Liver (tissue), 7 donors: ENCODE measurements at regions not wholly inside any gene's neighbourhood (a gene's known extent, or its start where the extent isn't known, plus 50 kb on each side); places are given as distances from the start of the nearest gene placed in this dataset.

ENCODE experiments used
- DNase-seq: peaks from one replicate; pipeline ENCODE4 v3.0.0-alpha.2; 2017; ENCODE audit warnings: low spot score
- H3K27ac ChIP-seq, 2 donors: one replicate each; pipeline ENCODE4 v1.7.0; 2013; ENCODE audit warnings: inconsistent platforms in 2 of 2, low read length in 2 of 2, control low read depth in 1 of 2, low read depth in 1 of 2, mild to moderate bottlenecking in 1 of 2
- H3K27me3 ChIP-seq, 4 donors: one replicate each; pipeline versions ENCODE4 v1.6.1 to v1.7.0; 2013; ENCODE audit warnings: low read length in 3 of 4, inconsistent platforms in 1 of 4, mild to moderate bottlenecking in 1 of 4, moderate library complexity in 1 of 4; ENCODE audit not compliant: control insufficient read depth in 4 of 4, insufficient read depth in 4 of 4
- H3K36me3 ChIP-seq, 4 donors: one replicate each; pipeline versions ENCODE4 v1.6.1 to v1.7.0; 2013; ENCODE audit warnings: low read length in 3 of 4, mild to moderate bottlenecking in 3 of 4, low read depth in 1 of 4, moderate library complexity in 1 of 4; ENCODE audit not compliant: control insufficient read depth in 4 of 4, insufficient read depth in 3 of 4
- H3K4me1 ChIP-seq, 4 donors: one replicate each; pipeline versions ENCODE4 v1.6.1 to v1.7.0; 2013; ENCODE audit warnings: low read length in 3 of 4, mild to moderate bottlenecking in 3 of 4, moderate library complexity in 1 of 4; ENCODE audit not compliant: control insufficient read depth in 4 of 4, insufficient read depth in 4 of 4
- H3K4me3 ChIP-seq, 3 donors: one replicate each; pipeline versions ENCODE4 v1.6.1 to v1.7.0; 2013; ENCODE audit warnings: low read length in 3 of 3, control low read depth in 1 of 3, low read depth in 1 of 3, mild to moderate bottlenecking in 1 of 3
- H3K9ac ChIP-seq, 2 donors: one replicate each; pipeline ENCODE4 v1.7.0; 2013; ENCODE audit warnings: low read length in 2 of 2, mild to moderate bottlenecking in 2 of 2, moderate library complexity in 2 of 2, control low read depth in 1 of 2, low read depth in 1 of 2
- H3K9me3 ChIP-seq, 4 donors: one replicate each; pipeline versions ENCODE4 v1.6.1 to v1.7.0; 2013; ENCODE audit warnings: low read length in 3 of 4; ENCODE audit not compliant: control insufficient read depth in 4 of 4
- FOXA1 ChIP-seq: IDR thresholded peaks from 2 replicates; pipeline ENCODE4 v1.6.1; 2016; ENCODE audit warnings: antibody characterized with exemption
- FOXA2 ChIP-seq: IDR thresholded peaks from 2 replicates; pipeline ENCODE4 v1.6.1; 2016; ENCODE audit warnings: antibody characterized with exemption
- GABPA ChIP-seq, 2 donors: IDR thresholded peaks in 1 of 2; conservative IDR thresholded peaks in 1 of 2; 2 replicates each; pipeline ENCODE4 v1.6.1; 2016; ENCODE audit warnings: antibody characterized with exemption in 2 of 2, mild to moderate bottlenecking in 1 of 2, moderate library complexity in 1 of 2
- HNF4A ChIP-seq, 2 donors: conservative IDR thresholded peaks; 2 replicates each; pipeline ENCODE4 v1.6.1; 2016; ENCODE audit warnings: antibody characterized with exemption in 2 of 2, mild to moderate bottlenecking in 2 of 2
- HNF4G ChIP-seq: IDR thresholded peaks from 2 replicates; pipeline ENCODE4 v1.6.1; 2016; ENCODE audit warnings: antibody characterized with exemption
- NR2F2 ChIP-seq: IDR thresholded peaks from 2 replicates; pipeline ENCODE4 v1.6.1; 2016; ENCODE audit warnings: antibody characterized with exemption
- RXRA ChIP-seq, 2 donors: IDR thresholded peaks; 2 replicates each; pipeline ENCODE4 v1.6.1; 2017 to 2018; ENCODE audit warnings: antibody characterized with exemption in 2 of 2, mild to moderate bottlenecking in 1 of 2
- TAF1 ChIP-seq: conservative IDR thresholded peaks from 2 replicates; pipeline ENCODE4 v1.6.1; 2016; ENCODE audit warnings: antibody characterized with exemption, mild to moderate bottlenecking
- YY1 ChIP-seq: IDR thresholded peaks from 2 replicates; pipeline ENCODE4 v1.6.1; 2016; ENCODE audit warnings: antibody characterized with exemption, mild to moderate bottlenecking
- WGBS: extraction: QIAGEN DNeasy Blood & Tissue Kit; methylation state at CpG from one replicate; pipeline ENCODE4 v1.1.7; 2013; 5-methylcytosine and 5-hydroxymethylcytosine counted together
- TF ChIP-seq, protein P1 (sequence below): IDR thresholded peaks from 2 replicates; pipeline ENCODE4 v1.6.1; 2016; ENCODE audit warnings: antibody characterized with exemption
- TF ChIP-seq, protein P2 (sequence below): IDR thresholded peaks from 2 replicates; pipeline ENCODE4 v1.6.1; 2016; ENCODE audit warnings: antibody characterized with exemption, mild to moderate bottlenecking
- TF ChIP-seq, protein P3 (sequence below): IDR thresholded peaks from 2 replicates; pipeline ENCODE4 v1.6.1; 2016; ENCODE audit warnings: antibody characterized with exemption
- donor health status: healthy.
- donor health status: healthy.
- donor health status: healthy.
- donor health status: healthy.

DNA sequence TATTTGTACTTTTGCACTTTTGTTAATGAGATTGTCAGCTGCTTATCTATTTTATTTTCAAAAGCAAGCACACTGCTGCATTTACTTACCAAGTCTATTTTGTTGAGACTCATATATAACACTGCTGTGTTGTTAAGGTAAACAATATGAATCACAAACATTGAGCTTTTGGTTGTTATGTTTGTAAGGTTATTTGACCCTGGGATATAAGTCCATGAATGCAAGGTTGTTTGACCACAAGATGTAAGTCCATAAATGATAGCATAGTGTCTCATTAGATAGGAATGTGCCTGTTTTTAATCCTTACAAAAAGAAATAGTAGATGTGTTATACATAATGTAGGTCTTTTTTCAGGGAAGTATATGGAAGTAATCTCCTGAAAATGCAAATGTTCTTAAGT is 845.9 kb downstream of the CDH9 start (continued):
- TF ChIP-seq, protein P1, sequence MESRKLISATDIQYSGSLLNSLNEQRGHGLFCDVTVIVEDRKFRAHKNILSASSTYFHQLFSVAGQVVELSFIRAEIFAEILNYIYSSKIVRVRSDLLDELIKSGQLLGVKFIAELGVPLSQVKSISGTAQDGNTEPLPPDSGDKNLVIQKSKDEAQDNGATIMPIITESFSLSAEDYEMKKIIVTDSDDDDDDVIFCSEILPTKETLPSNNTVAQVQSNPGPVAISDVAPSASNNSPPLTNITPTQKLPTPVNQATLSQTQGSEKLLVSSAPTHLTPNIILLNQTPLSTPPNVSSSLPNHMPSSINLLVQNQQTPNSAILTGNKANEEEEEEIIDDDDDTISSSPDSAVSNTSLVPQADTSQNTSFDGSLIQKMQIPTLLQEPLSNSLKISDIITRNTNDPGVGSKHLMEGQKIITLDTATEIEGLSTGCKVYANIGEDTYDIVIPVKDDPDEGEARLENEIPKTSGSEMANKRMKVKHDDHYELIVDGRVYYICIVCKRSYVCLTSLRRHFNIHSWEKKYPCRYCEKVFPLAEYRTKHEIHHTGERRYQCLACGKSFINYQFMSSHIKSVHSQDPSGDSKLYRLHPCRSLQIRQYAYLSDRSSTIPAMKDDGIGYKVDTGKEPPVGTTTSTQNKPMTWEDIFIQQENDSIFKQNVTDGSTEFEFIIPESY, result no peak

DNA sequence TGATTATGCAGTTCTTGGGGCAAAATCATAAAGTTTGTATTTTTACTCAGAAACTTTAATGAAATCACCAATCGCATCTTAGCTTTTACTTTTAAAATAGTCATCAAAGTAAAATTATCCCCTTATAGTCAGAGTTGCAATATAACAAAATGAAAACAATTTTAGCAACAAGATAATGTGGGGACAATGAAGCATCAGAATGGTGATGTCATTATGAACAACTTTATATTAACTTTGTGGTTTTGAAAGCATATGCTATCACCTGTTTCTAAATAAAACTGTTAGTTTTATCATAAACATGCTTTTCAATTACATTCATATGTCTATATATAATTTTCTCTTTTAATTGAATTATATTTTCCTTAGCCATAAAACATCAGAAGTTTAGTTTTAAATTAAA is 856.8 kb downstream of the CDH9 start:
- WGBS, result 84% methylated on average over 1 of the region's 1 CpG
- Histone ChIP-seq H3K36me3 (no peaks in the 10 kb centered on the region), H3K4me1 (no peaks in the 10 kb centered on the region), H3K27ac (no peak overlapping the region), H3K9ac (no peak overlapping the region), H3K9me3 (no peaks in the 10 kb centered on the region), H3K4me3 (no peak overlapping the region), H3K27me3 (peaks cover 0 to 3% (median 0%) of the 10 kb centered on the region in 4 donors)
- DNase-seq, result no peak
- TF ChIP-seq HNF4A (conservative IDR thresholded peaks at IDR 0.05) (no peak), GABPA (IDR thresholded peaks at IDR 0.05 in 1 of 2, conservative IDR thresholded peaks at IDR 0.05 in 1 of 2) (no peak), FOXA2 (no peak), YY1 (no peak), TAF1 (no peak)

DNA sequence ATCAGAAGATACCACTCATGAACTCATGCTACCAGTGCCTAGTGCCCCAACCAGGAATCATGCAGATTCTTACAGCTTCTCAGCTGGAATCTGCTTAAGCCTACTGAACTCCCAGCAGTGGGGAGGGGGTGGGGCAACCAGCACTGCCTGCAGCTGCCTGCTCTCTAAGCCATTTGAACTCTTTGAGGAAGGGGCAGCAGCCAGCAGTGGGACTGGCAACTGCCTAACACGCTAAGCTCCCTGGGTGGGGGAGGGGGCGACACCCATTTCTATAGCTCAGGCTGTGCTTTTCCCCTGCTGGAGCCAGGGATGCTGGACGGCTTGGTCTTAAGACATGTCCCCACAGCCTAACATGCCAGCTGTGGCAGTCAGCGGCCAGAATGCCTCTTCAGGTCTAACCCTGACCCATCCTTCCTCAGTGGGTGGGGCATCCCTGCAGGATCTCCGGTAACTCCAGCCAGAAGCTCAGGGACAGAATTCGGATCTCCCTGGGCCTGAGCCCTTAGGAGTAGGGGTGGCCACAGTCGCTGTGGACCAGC is 889.7 kb downstream of the CDH9 start:
- Histone ChIP-seq H3K36me3 (no peaks in the 10 kb centered on the region), H3K9me3 (no peaks in the 10 kb centered on the region), H3K27me3 (no peaks in the 10 kb centered on the region), H3K9ac (no peak overlapping the region), H3K4me3 (no peak overlapping the region), H3K27ac (no peak overlapping the region), H3K4me1 (no peaks in the 10 kb centered on the region)
- TF ChIP-seq FOXA2 (no peak), HNF4A (conservative IDR thresholded peaks at IDR 0.05) (no peak), FOXA1 (no peak), HNF4G (no peak), YY1 (no peak), NR2F2 (no peak), RXRA (IDR thresholded peaks at IDR 0.05) (no peak), GABPA (IDR thresholded peaks at IDR 0.05 in 1 of 2, conservative IDR thresholded peaks at IDR 0.05 in 1 of 2) (no peak), TAF1 (no peak)
- TF ChIP-seq, protein P2, sequence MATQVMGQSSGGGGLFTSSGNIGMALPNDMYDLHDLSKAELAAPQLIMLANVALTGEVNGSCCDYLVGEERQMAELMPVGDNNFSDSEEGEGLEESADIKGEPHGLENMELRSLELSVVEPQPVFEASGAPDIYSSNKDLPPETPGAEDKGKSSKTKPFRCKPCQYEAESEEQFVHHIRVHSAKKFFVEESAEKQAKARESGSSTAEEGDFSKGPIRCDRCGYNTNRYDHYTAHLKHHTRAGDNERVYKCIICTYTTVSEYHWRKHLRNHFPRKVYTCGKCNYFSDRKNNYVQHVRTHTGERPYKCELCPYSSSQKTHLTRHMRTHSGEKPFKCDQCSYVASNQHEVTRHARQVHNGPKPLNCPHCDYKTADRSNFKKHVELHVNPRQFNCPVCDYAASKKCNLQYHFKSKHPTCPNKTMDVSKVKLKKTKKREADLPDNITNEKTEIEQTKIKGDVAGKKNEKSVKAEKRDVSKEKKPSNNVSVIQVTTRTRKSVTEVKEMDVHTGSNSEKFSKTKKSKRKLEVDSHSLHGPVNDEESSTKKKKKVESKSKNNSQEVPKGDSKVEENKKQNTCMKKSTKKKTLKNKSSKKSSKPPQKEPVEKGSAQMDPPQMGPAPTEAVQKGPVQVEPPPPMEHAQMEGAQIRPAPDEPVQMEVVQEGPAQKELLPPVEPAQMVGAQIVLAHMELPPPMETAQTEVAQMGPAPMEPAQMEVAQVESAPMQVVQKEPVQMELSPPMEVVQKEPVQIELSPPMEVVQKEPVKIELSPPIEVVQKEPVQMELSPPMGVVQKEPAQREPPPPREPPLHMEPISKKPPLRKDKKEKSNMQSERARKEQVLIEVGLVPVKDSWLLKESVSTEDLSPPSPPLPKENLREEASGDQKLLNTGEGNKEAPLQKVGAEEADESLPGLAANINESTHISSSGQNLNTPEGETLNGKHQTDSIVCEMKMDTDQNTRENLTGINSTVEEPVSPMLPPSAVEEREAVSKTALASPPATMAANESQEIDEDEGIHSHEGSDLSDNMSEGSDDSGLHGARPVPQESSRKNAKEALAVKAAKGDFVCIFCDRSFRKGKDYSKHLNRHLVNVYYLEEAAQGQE, result no peak
- TF ChIP-seq, protein P3, sequence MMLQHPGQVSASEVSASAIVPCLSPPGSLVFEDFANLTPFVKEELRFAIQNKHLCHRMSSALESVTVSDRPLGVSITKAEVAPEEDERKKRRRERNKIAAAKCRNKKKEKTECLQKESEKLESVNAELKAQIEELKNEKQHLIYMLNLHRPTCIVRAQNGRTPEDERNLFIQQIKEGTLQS, result no peak
- no peak for DNase-seq
- 77% methylated on average over 7 of the region's 7 CpGs for WGBS
